Activated B cell treated with CpG ODN at 0.5 μM for 24 hours (primary cell): ENCODE measurements at regions not wholly inside any gene's neighbourhood (a gene's known extent, or its start where the extent isn't known, plus 50 kb on each side); places are given as distances from the start of the nearest gene placed in this dataset.

Source experiments
- ATAC-seq: fragments of 200-7000 bp; cut with Tn5 transposase; one replicate; pipeline ENCODE4 v1.10.0; 2021; ENCODE audit warnings: low read depth, mild to moderate bottlenecking, moderate library complexity
- CTCF ChIA-PET: fragments of 350-600 bp; sonication (Branson Sonifier 250); formaldehyde crosslinking; loops from one replicate; lab custom pipeline; 2021; ENCODE audit warnings: antibody characterized with exemption; lab: Charles Lee
- POLR2A ChIA-PET: fragments of 350-600 bp; sonication (Branson Sonifier 250); formaldehyde crosslinking; loops from one replicate; lab custom pipeline; 2021; ENCODE audit warnings: antibody characterized with exemption; lab: Charles Lee
- DNase-seq: peaks from one replicate; pipeline ENCODE4 v3.0.0; 2022
- H3K27ac Mint-ChIP-seq: one replicate; pipeline ENCODE4 v1.8.0; 2020; ENCODE audit warnings: mixed read lengths
- H3K27me3 Mint-ChIP-seq: one replicate; pipeline ENCODE4 v1.8.0; 2021; ENCODE audit warnings: mixed read lengths
- H3K36me3 Mint-ChIP-seq: one replicate; pipeline ENCODE4 v1.8.0; 2021; ENCODE audit warnings: low read depth, mixed read lengths
- H3K4me1 Mint-ChIP-seq: one replicate; pipeline ENCODE4 v1.8.0; 2021; ENCODE audit warnings: mixed read lengths
- H3K4me3 Mint-ChIP-seq: one replicate; pipeline ENCODE4 v1.8.0; 2020; ENCODE audit warnings: mild to moderate bottlenecking, mixed read lengths
- H3K9me3 Mint-ChIP-seq: one replicate; pipeline ENCODE4 v1.8.0; 2020; ENCODE audit warnings: mixed read lengths
- CTCF ChIP-seq: fragments of 200-600 bp; IDR thresholded peaks from one replicate; pipeline ENCODE4 v1.8.0; 2022; ENCODE audit warnings: antibody characterized with exemption, mild to moderate bottlenecking
- intact Hi-C: fragments of 100-400 bp; cut with micrococcal nuclease; formaldehyde crosslinking; loops from one replicate; pipeline ENCODE4 v1.15.1; 2024

- no peaks in the 10 kb centered on the region for H3K4me1 Mint-ChIP-seq
- H3K36me3 Mint-ChIP-seq: no peaks in the 10 kb centered on the region
- DNase-seq (no peak), ATAC-seq (no peak)
- TF ChIP-seq CTCF: no peak
- no peak overlapping the region for H3K27ac Mint-ChIP-seq
- intact Hi-C loops: no loop called here
- no peaks in the 10 kb centered on the region for H3K9me3 Mint-ChIP-seq
- POLR2A ChIA-PET: no interaction called here
- H3K4me3 Mint-ChIP-seq: no peak overlapping the region
- CTCF ChIA-PET: no interaction called here
- peaks cover 10% of the 10 kb centered on the region for H3K27me3 Mint-ChIP-seq
Measured at GRCh38 chr4:183837222-183837621, 67.9 kb upstream of the STOX2 start.

GRCh38 chr4:183838987-183839712, 66.0 kb upstream of the STOX2 start:
- H3K4me3 Mint-ChIP-seq: no peak overlapping the region
- no peak for DNase-seq
- POLR2A ChIA-PET: no interaction called here
- H3K9me3 Mint-ChIP-seq: no peaks in the 10 kb centered on the region
- CTCF ChIA-PET: no interaction called here
- H3K36me3 Mint-ChIP-seq: no peaks in the 10 kb centered on the region
- no peaks in the 10 kb centered on the region for H3K4me1 Mint-ChIP-seq
- intact Hi-C loops: no loop called here
- no peak for TF ChIP-seq CTCF
- no peak for ATAC-seq
- peaks cover 13% of the 10 kb centered on the region for H3K27me3 Mint-ChIP-seq
- no peak overlapping the region for H3K27ac Mint-ChIP-seq

- intact Hi-C loops: loop anchor here (1.0 to 5.0 kb wide), 5 partner anchors 328 to 1342 kb away; no protein-coding TSS in a partner anchor
- CTCF ChIA-PET: interaction anchor here (1.1 to 1.2 kb wide), 2 partner anchors 1255 to 1295 kb away, joined by 3 to 5 read pairs; no protein-coding TSS in a partner anchor
- no peak for ATAC-seq
Measured at GRCh38 chr4:183840311-183840710, 64.8 kb upstream of the STOX2 start.

GRCh38 chr4:183841001-183841400, 64.1 kb upstream of the STOX2 start:
- Mint-ChIP-seq H3K4me3 (no peak overlapping the region), H3K27me3 (peaks cover 16% of the 10 kb centered on the region), H3K27ac (no peak overlapping the region), H3K9me3 (peaks cover 3% of the 10 kb centered on the region), H3K4me1 (no peaks in the 10 kb centered on the region), H3K36me3 (no peaks in the 10 kb centered on the region)
- DNase-seq (no peak), ATAC-seq (no peak)
- TF ChIP-seq CTCF: no peak
- intact Hi-C loops: loop anchor here (5.0 kb wide), 2 partner anchors 1166 to 1341 kb away; no protein-coding TSS in a partner anchor
- ChIA-PET POLR2A (no interaction called here), CTCF (interaction anchor here (1.1 to 1.5 kb wide), 3 partner anchors 326 to 1294 kb away, joined by 3 to 5 read pairs (median 3); no protein-coding TSS in a partner anchor)

More at GRCh38 chr4:183840311-183840710, 64.8 kb upstream of the STOX2 start:
- POLR2A ChIA-PET: no interaction called here
- peaks cover 13% of the 10 kb centered on the region for H3K27me3 Mint-ChIP-seq
- peak; percentile 52 for TF ChIP-seq CTCF
- no peak overlapping the region for H3K27ac Mint-ChIP-seq
- no peak overlapping the region for H3K4me3 Mint-ChIP-seq
- H3K36me3 Mint-ChIP-seq: no peaks in the 10 kb centered on the region
- H3K4me1 Mint-ChIP-seq: no peaks in the 10 kb centered on the region
- H3K9me3 Mint-ChIP-seq: no peaks in the 10 kb centered on the region
- DNase-seq: peak; percentile 29

GRCh38 chr4:183842129-183842528, 63.0 kb upstream of the STOX2 start:
- Mint-ChIP-seq H3K9me3 (peaks cover 8% of the 10 kb centered on the region), H3K36me3 (no peaks in the 10 kb centered on the region), H3K4me1 (no peaks in the 10 kb centered on the region), H3K4me3 (no peak overlapping the region), H3K27ac (no peak overlapping the region), H3K27me3 (peaks cover 22% of the 10 kb centered on the region)
- intact Hi-C loops: loop anchor here (5.0 kb wide), 2 partner anchors 1165 to 1340 kb away; no protein-coding TSS in a partner anchor
- TF ChIP-seq CTCF: no peak
- DNase-seq (no peak), ATAC-seq (no peak)
- ChIA-PET CTCF (interaction anchor here (1.5 kb wide), 1 partner anchor 325 kb away, joined by 3 read pairs; no protein-coding TSS in a partner anchor), POLR2A (no interaction called here)
